ENCODE measurements at regions not wholly inside any gene's neighbourhood (a gene's known extent, or its start where the extent isn't known, plus 50 kb on each side); places are given as distances from the start of the nearest gene placed in this dataset.

DNA sequence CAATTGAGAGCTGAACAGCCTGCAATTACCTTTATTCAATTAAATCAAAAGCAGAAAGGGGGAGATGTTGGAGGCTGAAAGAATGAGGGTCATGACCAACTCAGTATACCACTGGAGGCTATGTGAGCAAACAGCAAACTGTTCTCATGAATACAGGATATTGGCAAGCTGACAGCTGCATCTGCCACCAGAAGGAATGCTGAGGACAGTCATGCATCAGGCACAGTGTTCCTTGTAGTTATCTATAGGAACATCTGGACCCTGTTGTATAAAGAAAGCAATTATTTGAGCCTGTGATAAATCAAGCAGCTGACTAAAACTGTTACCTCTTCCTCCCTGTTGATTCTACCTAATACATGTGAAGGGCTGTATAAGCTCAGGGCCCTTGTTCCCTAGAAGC, 2064.6 kb downstream of the TP53TG3F start (continued):
- TF ChIP-seq, protein P1, sequence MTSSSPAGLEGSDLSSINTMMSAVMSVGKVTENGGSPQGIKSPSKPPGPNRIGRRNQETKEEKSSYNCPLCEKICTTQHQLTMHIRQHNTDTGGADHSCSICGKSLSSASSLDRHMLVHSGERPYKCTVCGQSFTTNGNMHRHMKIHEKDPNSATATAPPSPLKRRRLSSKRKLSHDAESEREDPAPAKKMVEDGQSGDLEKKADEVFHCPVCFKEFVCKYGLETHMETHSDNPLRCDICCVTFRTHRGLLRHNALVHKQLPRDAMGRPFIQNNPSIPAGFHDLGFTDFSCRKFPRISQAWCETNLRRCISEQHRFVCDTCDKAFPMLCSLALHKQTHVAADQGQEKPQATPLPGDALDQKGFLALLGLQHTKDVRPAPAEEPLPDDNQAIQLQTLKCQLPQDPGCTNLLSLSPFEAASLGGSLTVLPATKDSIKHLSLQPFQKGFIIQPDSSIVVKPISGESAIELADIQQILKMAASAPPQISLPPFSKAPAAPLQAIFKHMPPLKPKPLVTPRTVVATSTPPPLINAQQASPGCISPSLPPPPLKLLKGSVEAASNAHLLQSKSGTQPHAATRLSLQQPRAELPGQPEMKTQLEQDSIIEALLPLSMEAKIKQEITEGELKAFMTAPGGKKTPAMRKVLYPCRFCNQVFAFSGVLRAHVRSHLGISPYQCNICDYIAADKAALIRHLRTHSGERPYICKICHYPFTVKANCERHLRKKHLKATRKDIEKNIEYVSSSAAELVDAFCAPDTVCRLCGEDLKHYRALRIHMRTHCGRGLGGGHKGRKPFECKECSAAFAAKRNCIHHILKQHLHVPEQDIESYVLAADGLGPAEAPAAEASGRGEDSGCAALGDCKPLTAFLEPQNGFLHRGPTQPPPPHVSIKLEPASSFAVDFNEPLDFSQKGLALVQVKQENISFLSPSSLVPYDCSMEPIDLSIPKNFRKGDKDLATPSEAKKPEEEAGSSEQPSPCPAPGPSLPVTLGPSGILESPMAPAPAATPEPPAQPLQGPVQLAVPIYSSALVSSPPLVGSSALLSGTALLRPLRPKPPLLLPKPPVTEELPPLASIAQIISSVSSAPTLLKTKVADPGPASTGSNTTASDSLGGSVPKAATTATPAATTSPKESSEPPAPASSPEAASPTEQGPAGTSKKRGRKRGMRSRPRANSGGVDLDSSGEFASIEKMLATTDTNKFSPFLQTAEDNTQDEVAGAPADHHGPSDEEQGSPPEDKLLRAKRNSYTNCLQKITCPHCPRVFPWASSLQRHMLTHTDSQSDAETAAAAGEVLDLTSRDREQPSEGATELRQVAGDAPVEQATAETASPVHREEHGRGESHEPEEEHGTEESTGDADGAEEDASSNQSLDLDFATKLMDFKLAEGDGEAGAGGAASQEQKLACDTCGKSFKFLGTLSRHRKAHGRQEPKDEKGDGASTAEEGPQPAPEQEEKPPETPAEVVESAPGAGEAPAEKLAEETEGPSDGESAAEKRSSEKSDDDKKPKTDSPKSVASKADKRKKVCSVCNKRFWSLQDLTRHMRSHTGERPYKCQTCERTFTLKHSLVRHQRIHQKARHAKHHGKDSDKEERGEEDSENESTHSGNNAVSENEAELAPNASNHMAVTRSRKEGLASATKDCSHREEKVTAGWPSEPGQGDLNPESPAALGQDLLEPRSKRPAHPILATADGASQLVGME (CRISPR knock-in tag; IDR thresholded peaks at IDR 0.05): no peak

DNA sequence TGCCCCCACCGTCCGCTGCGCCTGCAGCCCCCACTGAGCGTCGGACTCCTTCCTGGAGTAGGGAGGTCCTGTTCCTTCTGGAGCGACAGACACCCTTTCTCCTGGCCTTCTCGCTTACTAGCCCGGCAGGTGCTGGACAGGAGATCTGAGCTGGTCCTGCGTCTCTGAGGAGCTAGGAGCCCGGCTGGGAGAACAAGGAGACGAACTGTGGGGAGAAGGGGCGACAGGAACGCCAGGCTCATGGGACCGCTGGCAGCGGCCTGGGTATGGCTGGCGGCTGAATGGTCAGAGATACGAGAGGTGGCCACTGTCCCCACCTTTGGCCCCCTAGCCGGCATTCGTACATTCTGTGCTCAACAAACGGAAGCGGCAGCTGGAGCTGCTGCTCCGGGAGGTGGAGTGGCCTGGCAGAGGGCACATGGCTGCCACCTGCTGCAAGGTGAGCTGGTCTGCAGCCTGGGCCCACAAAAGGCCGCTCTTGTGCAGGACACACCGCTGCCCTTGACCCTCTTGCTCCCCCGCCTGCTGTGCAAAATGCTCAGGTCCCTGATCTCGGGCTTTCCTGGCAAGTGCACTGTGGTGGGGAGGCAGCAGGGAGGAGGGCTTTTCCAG, 2066.7 kb downstream of the TP53TG3F start:
- no peak for FAIRE-seq
- ChIA-PET POLR2A (no interaction called here), CTCF (ENCODE audit: low intra/inter-chr PET ratio) (no interaction called here)
- Histone ChIP-seq H3K4me1 (replicated peaks in 1 of 2; ENCODE audit: control insufficient read depth in 2 of 2, insufficient read depth in 2 of 2, low read length in 2 of 2) (no peaks in the 10 kb centered on the region), H3K9me1 (ENCODE audit: control insufficient read depth, insufficient read depth, low read length) (no peaks in the 10 kb centered on the region), H3K9ac (ENCODE audit: insufficient read depth in 1 of 2, low read depth in 2 of 2, low read length in 2 of 2) (no peak overlapping the region), H3K9me3 (replicated peaks; ENCODE audit: control insufficient read depth, insufficient read depth, low read depth, low read length) (no peaks in the 10 kb centered on the region), H3K27me3 (ENCODE audit: control insufficient read depth in 2 of 2, insufficient read depth in 2 of 2, low read length in 2 of 2) (no peaks in the 10 kb centered on the region), H2AFZ (ENCODE audit: low read depth, low read length) (no peak overlapping the region), H3K36me3 (ENCODE audit: control insufficient read depth, insufficient read depth, low read length) (no peaks in the 10 kb centered on the region), H3K79me2 (ENCODE audit: control insufficient read depth, insufficient read depth, low read length) (no peaks in the 10 kb centered on the region), H3K4me2 (ENCODE audit: insufficient read depth, low read length) (no peak overlapping the region), H4K20me1 (replicated peaks; ENCODE audit: control insufficient read depth, insufficient read depth, low read length) (no peaks in the 10 kb centered on the region), H3K4me3 (no peak overlapping the region), H3K27ac (ENCODE audit: extremely low read depth, low read depth, low read length) (no peak overlapping the region)
- intact Hi-C loops (cut with micrococcal nuclease): no loop called here
- under 1% methylated on average over 26 of the region's 26 CpGs for WGBS (ENCODE audit: insufficient coverage, low coverage, missing lambda C conversion rate)
- TF ChIP-seq DMBX1 (CRISPR knock-in tag; IDR thresholded peaks at IDR 0.05; ENCODE audit: borderline replicate concordance) (no peak), ZFP36 (IDR thresholded peaks at IDR 0.05; ENCODE audit: low read depth, low read length, partially characterized antibody) (no peak), JUN (IDR thresholded peaks at IDR 0.05; ENCODE audit: borderline replicate concordance, low read depth, low read length) (no peak), JUN (CRISPR knock-in tag; IDR thresholded peaks at IDR 0.05; ENCODE audit: borderline replicate concordance) (no peak), SNRNP70 (optimal IDR thresholded peaks at IDR 0.05; ENCODE audit: low read depth, low read length) (no peak), SP1 (CRISPR knock-in tag; IDR thresholded peaks at IDR 0.05) (no peak), ZNF507 (tag; conservative IDR thresholded peaks at IDR 0.05) (no peak), POLR2AphosphoS2 (IDR thresholded peaks at IDR 0.05; ENCODE audit: low read length) (no peak), TRIM25 (IDR thresholded peaks at IDR 0.05; ENCODE audit: borderline replicate concordance) (no peak), FOXJ2 (tag; IDR thresholded peaks at IDR 0.05) (no peak)
- ATAC-seq: no peak
- BruUV-seq (replicated peaks): no TSS peak
- no peak for DNase-seq (ENCODE audit: extremely low read depth in 1 of 4, low spot score in 3 of 4)
- in situ Hi-C loops (cut with MboI): no loop called here

Data from K562 (cell line).